Keratinocyte (primary cell): ENCODE measurements at regions not wholly inside any gene's neighbourhood (a gene's known extent, or its start where the extent isn't known, plus 50 kb on each side); places are given as distances from the start of the nearest gene placed in this dataset.

Source experiments
- DNase-seq: peaks from one replicate; pipeline ENCODE4 v3.0.0-alpha.2; 2011; ENCODE audit warnings: low read depth, missing footprints, low spot score
- FAIRE-seq: peaks from 2 replicates; lab custom pipeline; 2011; peaks lifted over from hg19 to GRCh38; lab: Jason Lieb, UNC
- H2AFZ ChIP-seq: 2 replicates; pipeline ENCODE4 v1.6.0; 2012; ENCODE audit warnings: low read length, control low read depth, inconsistent platforms; ENCODE audit not compliant: control insufficient read depth
- H3K27ac ChIP-seq: 2 replicates; pipeline ENCODE4 v1.5.1; 2011; ENCODE audit warnings: low read length; ENCODE audit not compliant: control insufficient read depth, insufficient read depth
- H3K27me3 ChIP-seq: 3 replicates; pipeline ENCODE4 v1.6.0; 2011; ENCODE audit warnings: low read length; ENCODE audit not compliant: control insufficient read depth, insufficient read depth; ENCODE audit errors: extremely low read depth
- H3K36me3 ChIP-seq, 2 experiments: 2 replicates in 1 of 2; 3 replicates in 1 of 2; pipeline ENCODE4 v1.5.1; 2011; ENCODE audit warnings: low read length in 2 of 2, mild to moderate bottlenecking in 1 of 2; ENCODE audit not compliant: control insufficient read depth in 2 of 2, insufficient read depth in 2 of 2; ENCODE audit errors: extremely low read depth in 1 of 2
- H3K4me1 ChIP-seq: 3 replicates; pipeline ENCODE4 v1.5.1; 2011; ENCODE audit warnings: low read length; ENCODE audit not compliant: control insufficient read depth, insufficient read depth; ENCODE audit errors: extremely low read depth
- H3K4me2 ChIP-seq: 3 replicates; pipeline ENCODE4 v1.6.0; 2011; ENCODE audit warnings: low read depth, low read length; ENCODE audit not compliant: control insufficient read depth, insufficient read depth; ENCODE audit errors: extremely low read depth
- H3K4me3 ChIP-seq, 3 experiments: fragments of 200-600 bp in 1 of 3; sonication (generic) in 1 of 3; 2 replicates in 2 of 3; 3 replicates in 1 of 3; pipeline ENCODE4 v1.5.1; 2011 to 2016; ENCODE audit warnings: low read length in 3 of 3, mild to moderate bottlenecking in 3 of 3, control low read depth in 2 of 3, inconsistent platforms in 1 of 3, low read depth in 1 of 3, mixed read lengths in 1 of 3, mixed run types in 1 of 3, moderate library complexity in 1 of 3; ENCODE audit not compliant: control insufficient read depth in 2 of 3, insufficient read depth in 2 of 3; ENCODE audit errors: extremely low read depth in 1 of 3
- H3K79me2 ChIP-seq: 2 replicates; pipeline ENCODE4 v1.6.0; 2012; ENCODE audit warnings: low read length; ENCODE audit not compliant: control insufficient read depth, insufficient read depth
- H3K9ac ChIP-seq: 3 replicates; pipeline ENCODE4 v1.6.0; 2011; ENCODE audit warnings: low read length; ENCODE audit not compliant: control insufficient read depth, insufficient read depth; ENCODE audit errors: extremely low read depth
- H3K9me1 ChIP-seq: 3 replicates; pipeline ENCODE4 v1.6.0; 2011; ENCODE audit warnings: low read length; ENCODE audit not compliant: control insufficient read depth, insufficient read depth; ENCODE audit errors: extremely low read depth
- H3K9me3 ChIP-seq: 2 replicates; pipeline ENCODE4 v1.5.1; 2012; ENCODE audit warnings: low read depth, low read length; ENCODE audit not compliant: control insufficient read depth
- H4K20me1 ChIP-seq: 3 replicates; pipeline ENCODE4 v1.6.0; 2011; ENCODE audit warnings: low read length; ENCODE audit not compliant: control insufficient read depth, insufficient read depth; ENCODE audit errors: extremely low read depth
- EZH2 ChIP-seq: IDR thresholded peaks from one replicate; pipeline ENCODE4 v1.6.1; 2012; ENCODE audit warnings: inconsistent platforms, mild to moderate bottlenecking, low read length, moderate library complexity
- dilution Hi-C: fragments of 300-500 bp; cut with MboI; formaldehyde crosslinking; loops from one replicate; pipeline ENCODE4 v1.7.0; 2020; ENCODE audit warnings: low sequenced_read_pairs; ENCODE audit not compliant: extremely low pct_ligation_motif_present
- TF ChIP-seq, protein P1 (sequence below), 3 experiments: IDR thresholded peaks in 1 of 3; conservative IDR thresholded peaks in 1 of 3; optimal IDR thresholded peaks in 1 of 3; 2 replicates in 2 of 3; 3 replicates in 1 of 3; pipeline versions ENCODE3 to v1.5.1; 2011; ENCODE audit warnings: low read length in 3 of 3, mild to moderate bottlenecking in 3 of 3, moderate library complexity in 2 of 3, control low read depth in 1 of 3, inconsistent platforms in 1 of 3; ENCODE audit not compliant: insufficient read depth in 2 of 3; ENCODE audit errors: extremely low read depth in 1 of 3

DNA sequence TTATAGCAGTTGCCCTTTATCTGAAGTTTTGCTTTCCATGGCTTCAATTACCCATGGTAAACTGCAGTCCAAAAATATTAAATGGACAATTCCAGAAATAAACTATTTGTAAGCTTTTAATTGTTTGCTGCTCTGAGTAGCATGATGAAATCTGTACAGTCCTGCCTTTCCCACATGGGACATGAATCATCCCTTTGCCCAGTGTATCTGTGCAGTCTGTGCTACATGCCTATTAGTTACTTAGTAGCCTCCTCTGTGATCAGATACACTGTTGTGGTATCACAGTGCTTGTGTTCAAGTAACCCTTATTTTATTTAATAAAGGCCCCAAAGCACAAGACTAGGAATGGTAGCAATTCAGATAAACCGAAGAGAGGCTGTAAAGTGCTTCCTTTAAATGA is 810.6 kb upstream of the PIK3C3 start:
- Histone ChIP-seq H3K79me2 (no peaks in the 10 kb centered on the region), H3K36me3 (no peaks in the 10 kb centered on the region), H3K4me3 (no peak overlapping the region), H2AFZ (peak overlapping the region; percentile 57), H3K27me3 (no peaks in the 10 kb centered on the region), H3K27ac (peak overlapping the region; percentile 45), H3K9me1 (no peaks in the 10 kb centered on the region), H3K4me2 (peak overlapping the region; percentile 45), H3K9me3 (no peaks in the 10 kb centered on the region), H3K9ac (no peak overlapping the region), H3K4me1 (peaks cover 26% of the 10 kb centered on the region), H4K20me1 (no peaks in the 10 kb centered on the region)
- dilution Hi-C loops, result no loop called here
- FAIRE-seq, result peak; percentile 97
- no peak for DNase-seq
- TF ChIP-seq, protein P1, sequence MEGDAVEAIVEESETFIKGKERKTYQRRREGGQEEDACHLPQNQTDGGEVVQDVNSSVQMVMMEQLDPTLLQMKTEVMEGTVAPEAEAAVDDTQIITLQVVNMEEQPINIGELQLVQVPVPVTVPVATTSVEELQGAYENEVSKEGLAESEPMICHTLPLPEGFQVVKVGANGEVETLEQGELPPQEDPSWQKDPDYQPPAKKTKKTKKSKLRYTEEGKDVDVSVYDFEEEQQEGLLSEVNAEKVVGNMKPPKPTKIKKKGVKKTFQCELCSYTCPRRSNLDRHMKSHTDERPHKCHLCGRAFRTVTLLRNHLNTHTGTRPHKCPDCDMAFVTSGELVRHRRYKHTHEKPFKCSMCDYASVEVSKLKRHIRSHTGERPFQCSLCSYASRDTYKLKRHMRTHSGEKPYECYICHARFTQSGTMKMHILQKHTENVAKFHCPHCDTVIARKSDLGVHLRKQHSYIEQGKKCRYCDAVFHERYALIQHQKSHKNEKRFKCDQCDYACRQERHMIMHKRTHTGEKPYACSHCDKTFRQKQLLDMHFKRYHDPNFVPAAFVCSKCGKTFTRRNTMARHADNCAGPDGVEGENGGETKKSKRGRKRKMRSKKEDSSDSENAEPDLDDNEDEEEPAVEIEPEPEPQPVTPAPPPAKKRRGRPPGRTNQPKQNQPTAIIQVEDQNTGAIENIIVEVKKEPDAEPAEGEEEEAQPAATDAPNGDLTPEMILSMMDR (optimal IDR thresholded peaks at IDR 0.05 in 1 of 3, IDR thresholded peaks at IDR 0.05 in 1 of 3, conservative IDR thresholded peaks at IDR 0.05 in 1 of 3; ENCODE audit: extremely low read depth in 1 of 3, insufficient read depth in 2 of 3, low read length in 3 of 3), result no peak
- no peak for TF ChIP-seq EZH2

DNA sequence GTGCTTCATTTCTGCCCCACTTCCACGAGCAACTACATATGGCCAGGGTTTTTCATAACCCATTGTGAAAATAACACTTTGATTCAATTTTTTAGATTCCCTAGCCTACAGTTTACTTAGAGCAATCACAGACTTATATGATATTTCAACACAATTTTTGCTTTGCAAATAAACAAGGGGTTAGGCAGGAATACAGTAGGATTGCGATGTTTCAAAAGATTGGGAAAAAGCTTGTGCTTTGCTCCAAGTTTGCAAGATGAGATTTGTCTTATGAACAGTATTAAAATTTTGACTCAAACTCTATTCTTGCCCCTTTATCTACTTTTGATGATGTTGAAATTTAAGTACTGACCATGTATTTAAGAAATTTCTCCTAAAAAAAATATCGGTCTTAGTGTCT is 814.5 kb upstream of the PIK3C3 start:
- H3K4me3 ChIP-seq, result no peak overlapping the region
- no peaks in the 10 kb centered on the region for H3K9me3 ChIP-seq
- H3K27me3 ChIP-seq, result no peaks in the 10 kb centered on the region
- H3K9me1 ChIP-seq, result no peaks in the 10 kb centered on the region
- no peak overlapping the region for H3K27ac ChIP-seq
- no peaks in the 10 kb centered on the region for H3K79me2 ChIP-seq
- dilution Hi-C loops, result no loop called here
- no peaks in the 10 kb centered on the region for H4K20me1 ChIP-seq
- no peak overlapping the region for H3K4me2 ChIP-seq
- FAIRE-seq (no peak), DNase-seq (no peak)
- no peaks in the 10 kb centered on the region for H3K36me3 ChIP-seq
- TF ChIP-seq, protein P1 (optimal IDR thresholded peaks at IDR 0.05 in 1 of 3, IDR thresholded peaks at IDR 0.05 in 1 of 3, conservative IDR thresholded peaks at IDR 0.05 in 1 of 3; ENCODE audit: extremely low read depth in 1 of 3, insufficient read depth in 2 of 3, low read length in 3 of 3), result no peak
- no peak for TF ChIP-seq EZH2
- H3K4me1 ChIP-seq, result peaks cover 15% of the 10 kb centered on the region
- no peak overlapping the region for H3K9ac ChIP-seq
- no peak overlapping the region for H2AFZ ChIP-seq
